ENCODE measurements at regions not wholly inside any gene's neighbourhood (a gene's known extent, or its start where the extent isn't known, plus 50 kb on each side); places are given as distances from the start of the nearest gene placed in this dataset.

- H3K9me3 Mint-ChIP-seq: no peaks in the 10 kb centered on the region
- no peaks in the 10 kb centered on the region for H3K36me3 Mint-ChIP-seq (ENCODE audit: low read depth)
- H3K4me1 Mint-ChIP-seq (ENCODE audit: low read depth): no peaks in the 10 kb centered on the region
- intact Hi-C loops (cut with micrococcal nuclease): no loop called here
- H3K27ac Mint-ChIP-seq: no peak overlapping the region
- no peak overlapping the region for H3K4me3 Mint-ChIP-seq
- DNase-seq (ENCODE audit: low spot score): no peak
- no peaks in the 10 kb centered on the region for H3K27me3 Mint-ChIP-seq (ENCODE audit: insufficient read depth)
Observed at GRCh38 chr9:18233311-18233710, 240.6 kb upstream of the ADAMTSL1 start.

GRCh38 chr9:18233776-18234445 is 240.0 kb upstream of the ADAMTSL1 start:
- intact Hi-C loops (cut with micrococcal nuclease): no loop called here
- Mint-ChIP-seq H3K27me3 (ENCODE audit: insufficient read depth) (no peaks in the 10 kb centered on the region), H3K9me3 (no peaks in the 10 kb centered on the region), H3K4me1 (ENCODE audit: low read depth) (no peaks in the 10 kb centered on the region), H3K36me3 (ENCODE audit: low read depth) (no peaks in the 10 kb centered on the region), H3K4me3 (no peak overlapping the region), H3K27ac (no peak overlapping the region)
- no peak for DNase-seq (ENCODE audit: low spot score)

- no peak overlapping the region for H3K27ac Mint-ChIP-seq
- intact Hi-C loops (cut with micrococcal nuclease): no loop called here
- H3K36me3 Mint-ChIP-seq (ENCODE audit: low read depth): no peaks in the 10 kb centered on the region
- H3K27me3 Mint-ChIP-seq (ENCODE audit: insufficient read depth): no peaks in the 10 kb centered on the region
- DNase-seq (ENCODE audit: low spot score): no peak
- H3K4me3 Mint-ChIP-seq: no peak overlapping the region
- H3K9me3 Mint-ChIP-seq: no peaks in the 10 kb centered on the region
- H3K4me1 Mint-ChIP-seq (ENCODE audit: low read depth): no peaks in the 10 kb centered on the region
Observed at GRCh38 chr9:18235181-18235908, 238.6 kb upstream of the ADAMTSL1 start.

- intact Hi-C loops (cut with micrococcal nuclease): no loop called here
- no peak for DNase-seq (ENCODE audit: low spot score)
Observed at GRCh38 chr9:18236336-18236735, 237.6 kb upstream of the ADAMTSL1 start.

GRCh38 chr9:18237776-18238175 is 236.2 kb upstream of the ADAMTSL1 start:
- Mint-ChIP-seq H3K4me3 (no peak overlapping the region), H3K27ac (no peak overlapping the region), H3K27me3 (ENCODE audit: insufficient read depth) (no peaks in the 10 kb centered on the region), H3K36me3 (ENCODE audit: low read depth) (no peaks in the 10 kb centered on the region), H3K9me3 (no peaks in the 10 kb centered on the region), H3K4me1 (ENCODE audit: low read depth) (no peaks in the 10 kb centered on the region)
- intact Hi-C loops (cut with micrococcal nuclease): no loop called here
- DNase-seq (ENCODE audit: low spot score): no peak

More at GRCh38 chr9:18236336-18236735, 237.6 kb upstream of the ADAMTSL1 start:
- Mint-ChIP-seq H3K27ac (no peak overlapping the region), H3K4me3 (no peak overlapping the region), H3K9me3 (no peaks in the 10 kb centered on the region), H3K27me3 (ENCODE audit: insufficient read depth) (no peaks in the 10 kb centered on the region), H3K4me1 (ENCODE audit: low read depth) (no peaks in the 10 kb centered on the region), H3K36me3 (ENCODE audit: low read depth) (no peaks in the 10 kb centered on the region)

GRCh38 chr9:18238254-18238653 is 235.7 kb upstream of the ADAMTSL1 start:
- Mint-ChIP-seq H3K27me3 (ENCODE audit: insufficient read depth) (no peaks in the 10 kb centered on the region), H3K4me3 (no peak overlapping the region), H3K9me3 (no peaks in the 10 kb centered on the region), H3K27ac (no peak overlapping the region), H3K4me1 (ENCODE audit: low read depth) (no peaks in the 10 kb centered on the region), H3K36me3 (ENCODE audit: low read depth) (no peaks in the 10 kb centered on the region)
- no peak for DNase-seq (ENCODE audit: low spot score)
- intact Hi-C loops (cut with micrococcal nuclease): no loop called here

- no peak for DNase-seq (ENCODE audit: low spot score)
- Mint-ChIP-seq H3K9me3 (no peaks in the 10 kb centered on the region), H3K4me3 (no peak overlapping the region), H3K27me3 (ENCODE audit: insufficient read depth) (no peaks in the 10 kb centered on the region), H3K4me1 (ENCODE audit: low read depth) (no peaks in the 10 kb centered on the region), H3K36me3 (ENCODE audit: low read depth) (no peaks in the 10 kb centered on the region), H3K27ac (no peak overlapping the region)
- intact Hi-C loops (cut with micrococcal nuclease): no loop called here
Observed at GRCh38 chr9:18238752-18239447, 235.1 kb upstream of the ADAMTSL1 start.

GRCh38 chr9:18240213-18240612 is 233.7 kb upstream of the ADAMTSL1 start:
- Mint-ChIP-seq H3K36me3 (ENCODE audit: low read depth) (no peaks in the 10 kb centered on the region), H3K4me1 (ENCODE audit: low read depth) (no peaks in the 10 kb centered on the region), H3K27me3 (ENCODE audit: insufficient read depth) (no peaks in the 10 kb centered on the region), H3K9me3 (no peaks in the 10 kb centered on the region), H3K27ac (no peak overlapping the region), H3K4me3 (no peak overlapping the region)
- intact Hi-C loops (cut with micrococcal nuclease): no loop called here
- DNase-seq (ENCODE audit: low spot score): no peak

- Mint-ChIP-seq H3K4me1 (ENCODE audit: low read depth) (no peaks in the 10 kb centered on the region), H3K27me3 (ENCODE audit: insufficient read depth) (no peaks in the 10 kb centered on the region), H3K36me3 (ENCODE audit: low read depth) (no peaks in the 10 kb centered on the region), H3K9me3 (no peaks in the 10 kb centered on the region), H3K27ac (no peak overlapping the region), H3K4me3 (no peak overlapping the region)
- intact Hi-C loops (cut with micrococcal nuclease): no loop called here
- DNase-seq (ENCODE audit: low spot score): no peak
Observed at GRCh38 chr9:18245911-18246310, 228.0 kb upstream of the ADAMTSL1 start.

GRCh38 chr9:18250053-18250452 is 223.9 kb upstream of the ADAMTSL1 start:
- no peaks in the 10 kb centered on the region for H3K9me3 Mint-ChIP-seq
- H3K27ac Mint-ChIP-seq: no peak overlapping the region
- H3K27me3 Mint-ChIP-seq (ENCODE audit: insufficient read depth): no peaks in the 10 kb centered on the region
- intact Hi-C loops (cut with micrococcal nuclease): loop anchor here (10.0 kb wide), 1 partner anchor 925 kb away; no protein-coding TSS in a partner anchor
- no peak overlapping the region for H3K4me3 Mint-ChIP-seq
- DNase-seq (ENCODE audit: low spot score): no peak
- no peaks in the 10 kb centered on the region for H3K4me1 Mint-ChIP-seq (ENCODE audit: low read depth)
- H3K36me3 Mint-ChIP-seq (ENCODE audit: low read depth): no peaks in the 10 kb centered on the region

GRCh38 chr9:18253950-18254349 is 220.0 kb upstream of the ADAMTSL1 start:
- Mint-ChIP-seq H3K4me3 (no peak overlapping the region), H3K27ac (no peak overlapping the region), H3K4me1 (ENCODE audit: low read depth) (no peaks in the 10 kb centered on the region), H3K9me3 (no peaks in the 10 kb centered on the region), H3K36me3 (ENCODE audit: low read depth) (no peaks in the 10 kb centered on the region), H3K27me3 (ENCODE audit: insufficient read depth) (peaks cover 9% of the 10 kb centered on the region)
- intact Hi-C loops (cut with micrococcal nuclease): loop anchor here (10.0 kb wide), 1 partner anchor 921 kb away; no protein-coding TSS in a partner anchor
- DNase-seq (ENCODE audit: low spot score): no peak

GRCh38 chr9:18255158-18255629 is 218.8 kb upstream of the ADAMTSL1 start:
- DNase-seq (ENCODE audit: low spot score): peak; percentile 48
- Mint-ChIP-seq H3K27me3 (ENCODE audit: insufficient read depth) (peaks cover 9% of the 10 kb centered on the region), H3K9me3 (no peaks in the 10 kb centered on the region), H3K4me1 (ENCODE audit: low read depth) (no peaks in the 10 kb centered on the region), H3K4me3 (no peak overlapping the region), H3K27ac (no peak overlapping the region), H3K36me3 (ENCODE audit: low read depth) (no peaks in the 10 kb centered on the region)
- intact Hi-C loops (cut with micrococcal nuclease): loop anchor here (1.0 to 10.0 kb wide), 4 partner anchors 187 to 1202 kb away; no protein-coding TSS in a partner anchor

GRCh38 chr9:18255747-18256146 is 218.2 kb upstream of the ADAMTSL1 start:
- intact Hi-C loops (cut with micrococcal nuclease): loop anchor here (1.0 to 10.0 kb wide), 4 partner anchors 187 to 1202 kb away; no protein-coding TSS in a partner anchor
- Mint-ChIP-seq H3K9me3 (no peaks in the 10 kb centered on the region), H3K27me3 (ENCODE audit: insufficient read depth) (peaks cover 9% of the 10 kb centered on the region), H3K36me3 (ENCODE audit: low read depth) (no peaks in the 10 kb centered on the region), H3K4me3 (no peak overlapping the region), H3K4me1 (ENCODE audit: low read depth) (no peaks in the 10 kb centered on the region), H3K27ac (no peak overlapping the region)
- no peak for DNase-seq (ENCODE audit: low spot score)
